ENCODE measurements at regions not wholly inside any gene's neighbourhood (a gene's known extent, or its start where the extent isn't known, plus 50 kb on each side); places are given as distances from the start of the nearest gene placed in this dataset.

DNA sequence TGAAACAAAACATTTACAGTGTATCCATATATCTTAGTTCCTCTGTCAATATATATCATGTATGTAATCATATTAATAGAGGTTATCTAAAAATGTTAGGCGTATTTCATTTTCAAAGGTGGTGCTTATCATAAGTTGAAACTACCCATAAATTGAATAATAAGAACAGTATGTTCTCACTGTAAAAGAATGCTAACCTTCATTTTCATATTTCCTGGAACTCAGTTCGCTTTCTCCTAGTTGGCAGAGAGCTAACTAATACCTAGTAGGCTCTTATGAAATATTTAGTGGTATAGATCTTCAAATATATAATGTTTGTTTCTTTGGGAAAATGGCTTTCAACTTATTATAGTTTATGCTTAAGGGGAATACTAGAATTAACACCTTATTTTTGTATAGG lies 118.4 kb downstream of the DISP1 start:
- TF ChIP-seq GATA3 (IDR thresholded peaks at IDR 0.05; ENCODE audit: low read depth, low read length), result no peak
- TF ChIP-seq GATA2 (IDR thresholded peaks at IDR 0.05; ENCODE audit: low read depth, low read length), result no peak
